AG09319 (cell line): ENCODE measurements at regions not wholly inside any gene's neighbourhood (a gene's known extent, or its start where the extent isn't known, plus 50 kb on each side); places are given as distances from the start of the nearest gene placed in this dataset.

Source experiments
- DNase-seq: peaks from one replicate; pipeline ENCODE4 v3.0.0-alpha.2; 2010; ENCODE audit warnings: low read depth; ENCODE audit errors: extremely low read depth
- CTCF ChIP-seq: IDR thresholded peaks from 2 replicates; pipeline ENCODE4 v1.5.1; 2011; ENCODE audit warnings: low read depth, mild to moderate bottlenecking, inconsistent platforms, low read length, moderate library complexity

- DNase-seq = no peak
These were observed 182.3 kb upstream of the PLEKHG7 start for GRCh38 chr12:92520511-92520910.

GRCh38 chr12:92519284-92519683 lies 183.5 kb upstream of the PLEKHG7 start:
- no peak for TF ChIP-seq CTCF
- no peak for DNase-seq

More at GRCh38 chr12:92520511-92520910, 182.3 kb upstream of the PLEKHG7 start:
- TF ChIP-seq CTCF = no peak

GRCh38 chr12:92518071-92518470 lies 184.7 kb upstream of the PLEKHG7 start:
- no peak for DNase-seq
- no peak for TF ChIP-seq CTCF

GRCh38 chr12:92516277-92516600 lies 186.6 kb upstream of the PLEKHG7 start:
- no peak for TF ChIP-seq CTCF
- no peak for DNase-seq

GRCh38 chr12:92513231-92513730 lies 189.5 kb upstream of the PLEKHG7 start:
- DNase-seq = no peak
- TF ChIP-seq CTCF = no peak

GRCh38 chr12:92511786-92512185 lies 191.0 kb upstream of the PLEKHG7 start:
- TF ChIP-seq CTCF = no peak
- no peak for DNase-seq

- no peak for TF ChIP-seq CTCF
- DNase-seq = no peak
These were observed 193.5 kb upstream of the PLEKHG7 start for GRCh38 chr12:92509156-92509738.
